CD4-positive, alpha-beta T cell treated with Interleukin-4 for 4 hours (primary cell): ENCODE measurements at regions not wholly inside any gene's neighbourhood (a gene's known extent, or its start where the extent isn't known, plus 50 kb on each side); places are given as distances from the start of the nearest gene placed in this dataset.

Experiments used
- DNase-seq: peaks from one replicate; pipeline ENCODE4 v3.0.0-alpha.2; 2020

DNA sequence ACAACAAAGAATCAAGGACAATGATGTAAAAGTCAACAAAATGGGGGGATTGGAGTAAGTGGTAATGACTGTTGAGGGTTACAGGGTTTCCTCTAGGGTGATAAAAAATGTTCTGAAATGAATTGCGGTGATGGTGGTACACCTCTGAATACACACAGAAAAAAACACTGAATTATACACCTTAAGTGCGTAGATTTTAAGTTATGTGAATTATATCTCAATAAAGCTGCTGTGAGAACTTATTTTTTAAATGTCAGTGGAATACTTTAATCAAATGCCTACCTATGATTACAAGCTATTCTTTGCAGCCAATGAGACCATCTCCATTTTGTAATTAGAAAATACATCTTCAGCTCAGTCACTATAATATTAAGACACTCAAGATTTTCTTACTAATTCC is 53.5 kb downstream of the ZNF608 start:
- no peak for DNase-seq

DNA sequence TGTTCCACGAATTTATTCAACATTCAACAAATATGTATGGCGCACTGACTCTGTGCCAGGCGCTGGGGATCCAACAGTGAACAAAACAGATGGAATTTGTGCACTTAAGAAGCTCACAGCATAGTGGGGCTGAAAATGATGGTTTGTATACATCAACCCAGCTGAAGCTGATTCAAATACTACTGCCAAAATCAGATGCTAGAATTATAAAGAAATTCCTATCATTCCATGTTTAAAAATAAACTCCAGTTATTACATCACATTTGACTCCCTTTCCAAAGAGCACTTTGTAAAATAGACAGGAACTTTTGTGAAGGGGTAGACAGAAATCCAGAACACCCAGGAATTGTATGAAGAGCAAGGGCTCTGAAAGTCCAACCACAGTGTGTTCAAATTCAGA is 54.1 kb downstream of the ZNF608 start:
- DNase-seq: no peak

DNA sequence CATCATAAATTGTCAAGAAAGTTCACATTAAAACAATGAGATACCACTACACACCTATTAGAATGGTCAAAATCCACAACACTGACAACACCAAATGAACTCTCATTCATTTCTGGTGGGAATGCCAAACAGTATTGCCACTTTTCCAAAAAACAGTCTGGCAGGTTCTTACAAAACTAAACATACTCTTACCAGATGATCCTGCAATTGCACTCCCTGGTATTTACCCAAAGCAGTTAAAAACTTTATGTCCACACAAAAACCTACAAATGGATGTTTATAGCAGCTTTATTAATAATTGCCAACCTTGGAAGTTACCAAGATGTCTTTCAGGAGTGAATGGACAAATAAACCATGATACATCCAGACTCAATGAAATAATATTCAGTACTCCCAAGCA is 56.8 kb downstream of the ZNF608 start:
- no peak for DNase-seq

DNA sequence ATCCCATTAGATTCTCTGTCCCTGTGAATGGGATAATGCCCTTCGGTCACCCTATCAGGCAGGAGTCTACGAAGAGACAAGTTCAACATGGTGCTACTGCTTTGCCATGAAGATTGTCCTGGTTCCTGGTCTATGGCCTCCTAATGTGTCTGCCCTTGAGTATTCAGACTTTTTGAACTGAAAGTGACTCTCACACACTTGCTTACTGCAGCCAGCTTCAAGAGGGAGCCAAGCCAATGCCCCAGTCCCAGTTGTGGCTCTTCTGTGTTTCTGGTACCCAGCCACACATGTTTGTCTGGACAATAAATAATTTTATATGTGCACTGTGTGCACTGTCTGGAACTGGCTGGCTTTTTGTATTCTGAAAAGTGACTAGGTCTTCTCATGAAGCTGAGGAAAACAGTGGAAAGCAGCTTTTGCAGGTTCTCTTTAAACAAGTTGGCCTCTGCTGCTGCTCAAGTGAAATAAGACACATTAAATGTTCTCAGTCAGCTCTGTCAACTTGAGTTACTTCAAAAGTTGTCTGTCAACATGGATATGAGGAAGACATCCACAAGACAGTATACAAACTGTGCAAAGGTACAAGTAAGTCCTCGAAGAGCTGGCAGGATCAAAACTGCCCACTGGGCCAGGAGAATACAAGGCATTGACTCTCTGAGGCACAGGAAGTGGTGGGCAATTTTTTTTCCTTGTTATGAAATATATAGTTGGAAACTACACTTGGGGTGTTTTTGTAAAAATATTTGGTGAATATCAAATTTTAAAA is 60.0 kb downstream of the ZNF608 start:
- DNase-seq: no peak

DNA sequence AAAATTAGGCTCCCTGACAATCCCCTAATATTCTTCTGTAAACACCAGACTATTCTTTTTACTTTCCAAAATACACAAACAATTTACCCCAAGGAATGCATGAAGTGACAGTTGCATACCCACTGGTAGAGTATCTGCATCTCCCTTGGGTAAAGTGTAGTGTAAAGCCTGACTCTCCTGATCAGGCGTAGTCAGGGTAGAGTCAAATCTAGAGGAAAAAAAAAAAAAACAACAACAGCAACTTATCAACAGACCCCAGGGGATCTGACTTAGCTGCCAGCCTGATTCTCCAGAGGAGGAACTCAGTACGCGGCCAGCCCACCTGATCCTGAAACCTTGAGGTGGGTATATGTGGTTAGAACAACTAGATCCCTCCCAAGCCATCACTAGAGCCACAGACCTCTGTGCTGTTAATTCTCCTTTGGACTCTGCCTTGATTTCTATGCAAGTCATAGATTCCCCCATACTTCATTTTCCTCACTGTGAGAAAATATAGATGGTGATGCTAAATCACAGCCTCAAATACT is 61.0 kb downstream of the ZNF608 start:
- DNase-seq: no peak

DNA sequence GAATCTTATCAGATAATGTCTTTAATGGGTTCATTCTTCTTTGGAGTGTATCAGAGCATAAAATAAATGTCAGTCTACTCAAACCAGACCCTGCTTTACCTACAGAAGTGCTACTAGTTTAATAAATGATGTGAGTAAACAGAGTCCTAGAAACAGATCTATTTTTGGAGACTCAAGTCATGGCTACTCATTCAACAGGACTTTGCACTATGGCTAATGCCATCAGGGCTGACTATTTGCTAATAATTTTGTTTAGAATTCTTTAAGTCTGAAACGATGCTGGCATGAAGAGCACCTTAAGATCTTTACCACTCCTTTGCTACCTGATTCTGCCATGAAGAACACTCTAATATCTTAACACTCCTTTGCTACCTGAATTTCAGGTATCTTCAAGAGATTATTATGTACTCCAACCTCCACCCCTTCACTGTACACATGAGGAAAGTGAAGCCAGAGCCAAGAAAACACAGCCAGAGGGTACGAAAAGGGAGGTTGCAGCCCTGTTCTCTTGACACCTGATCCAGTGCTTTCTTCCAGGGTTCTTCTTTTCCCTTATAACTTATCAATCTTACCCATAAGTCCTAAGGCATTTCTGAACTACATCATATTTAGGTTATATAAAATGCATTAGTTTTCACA is 62.4 kb downstream of the ZNF608 start:
- no peak for DNase-seq

DNA sequence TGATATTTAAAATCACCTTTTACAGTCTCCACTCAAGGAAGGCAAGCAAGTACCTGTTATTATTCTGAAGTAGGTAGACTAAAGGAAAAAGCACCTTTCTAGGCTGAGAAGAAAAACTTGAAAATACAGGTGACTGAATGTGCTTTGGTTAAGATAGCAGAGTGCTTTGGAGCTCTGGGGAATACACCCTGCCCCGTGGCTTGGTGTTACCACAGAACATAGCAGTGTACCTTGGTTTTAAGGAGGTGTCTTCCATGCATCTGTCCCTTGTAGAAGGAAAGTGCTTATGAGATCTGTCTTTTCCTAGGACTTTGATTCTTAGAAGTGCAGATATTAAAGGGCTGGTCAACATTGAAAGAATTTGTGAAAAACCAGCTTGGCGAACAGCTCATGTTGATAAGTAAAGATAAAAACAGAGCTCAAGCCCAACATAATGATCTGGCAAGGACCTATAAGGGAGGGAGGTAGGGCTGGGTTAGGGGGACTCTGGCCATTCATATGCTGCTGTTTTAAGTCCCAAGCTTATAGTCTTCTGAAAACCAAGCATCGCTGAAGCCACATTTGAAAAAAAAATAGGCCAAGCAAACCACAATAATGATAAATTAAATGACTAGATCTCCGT is 66.8 kb downstream of the ZNF608 start:
- DNase-seq: no peak

DNA sequence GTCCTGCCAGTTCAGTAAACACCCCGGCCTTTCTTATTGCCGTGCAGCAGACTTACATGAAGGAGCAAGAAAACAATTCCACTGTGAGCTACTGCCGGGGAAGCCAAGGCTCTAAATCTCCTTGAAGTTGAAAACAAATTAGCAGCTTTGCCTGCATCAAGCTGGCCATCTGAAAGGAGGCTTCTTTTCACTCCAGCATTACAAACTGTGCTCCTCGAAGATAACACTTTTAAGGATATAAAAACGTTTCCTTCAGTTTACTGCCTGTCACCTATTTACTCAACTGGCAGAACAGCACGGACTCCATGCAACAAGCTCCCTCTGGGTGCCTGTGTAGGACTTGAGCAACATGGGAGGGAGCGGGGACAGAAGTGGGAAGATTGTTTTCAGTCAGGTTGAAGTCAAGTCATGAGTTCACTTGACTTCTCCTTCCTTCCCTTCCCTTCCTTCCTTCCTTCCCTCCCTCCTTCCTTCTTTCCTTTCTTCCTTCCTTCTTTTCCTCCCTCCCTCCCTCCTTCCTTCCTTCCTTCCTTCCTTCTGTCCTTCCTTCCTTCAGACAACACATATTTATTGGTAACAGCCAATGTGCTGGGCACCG is 67.4 kb downstream of the ZNF608 start:
- no peak for DNase-seq

DNA sequence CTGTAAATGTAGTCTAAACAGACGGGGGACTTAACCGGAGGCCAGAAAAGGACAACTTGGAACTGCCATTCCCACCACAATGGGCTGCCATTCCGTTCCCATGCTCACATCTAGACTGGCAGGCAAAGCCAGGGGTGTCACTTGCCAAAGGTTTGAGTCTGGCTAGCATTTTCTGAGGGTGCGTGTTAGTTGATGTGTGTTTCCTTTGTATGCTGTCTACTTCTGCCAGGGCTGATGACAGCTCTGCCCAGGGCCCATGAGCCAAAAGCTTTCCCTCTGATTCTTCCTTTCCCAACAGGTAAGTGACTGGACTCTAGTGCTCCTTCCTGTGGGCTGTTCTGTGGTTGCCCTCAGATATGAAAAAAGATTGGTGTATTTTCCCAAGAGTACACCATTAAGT is 68.0 kb downstream of the ZNF608 start:
- DNase-seq: no peak

DNA sequence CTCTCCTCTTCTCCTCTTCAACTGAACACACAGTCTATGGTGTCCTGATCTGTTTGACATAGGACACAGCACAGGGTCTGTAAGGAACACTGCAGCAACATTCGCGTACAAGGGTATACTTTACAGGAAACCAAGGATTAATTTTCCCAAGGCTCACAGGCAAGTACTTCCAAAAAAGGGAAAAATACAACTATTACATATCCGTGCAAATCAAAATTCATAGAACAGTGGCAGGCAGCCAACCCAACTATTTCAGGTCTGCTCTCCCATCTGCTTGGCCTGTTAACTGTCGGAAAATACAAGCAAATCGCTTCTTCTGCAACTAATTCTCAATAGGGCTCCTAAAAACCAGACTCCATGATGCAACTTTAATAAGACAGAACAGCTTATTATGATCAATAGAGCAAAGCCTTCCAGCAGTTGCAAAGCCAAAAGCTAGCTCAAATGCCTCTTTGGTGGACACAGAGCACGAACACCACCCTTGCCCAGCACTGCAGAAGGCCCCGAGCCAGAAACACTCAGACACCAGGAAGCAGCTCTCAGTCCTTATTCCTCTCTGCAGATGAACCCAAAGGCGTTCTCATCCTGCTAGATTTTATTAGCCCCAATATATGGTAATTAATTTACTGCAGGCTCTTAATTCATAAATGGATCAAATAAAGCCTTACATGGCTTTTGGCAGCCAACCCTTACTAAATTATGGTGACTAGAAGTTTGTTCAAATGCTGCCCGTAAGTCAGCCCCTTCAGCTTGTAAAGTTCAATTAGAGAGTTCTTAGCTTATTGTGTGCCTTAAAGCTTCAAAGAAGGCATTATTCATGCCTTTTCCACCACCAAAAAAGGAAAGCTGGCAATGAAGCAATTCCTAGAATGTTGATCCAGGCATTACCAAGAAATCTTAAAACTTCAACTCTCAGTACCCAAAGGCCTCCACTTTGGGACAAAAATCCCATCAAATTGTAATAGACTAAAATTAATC is 68.8 kb downstream of the ZNF608 start:
- no peak for DNase-seq

DNA sequence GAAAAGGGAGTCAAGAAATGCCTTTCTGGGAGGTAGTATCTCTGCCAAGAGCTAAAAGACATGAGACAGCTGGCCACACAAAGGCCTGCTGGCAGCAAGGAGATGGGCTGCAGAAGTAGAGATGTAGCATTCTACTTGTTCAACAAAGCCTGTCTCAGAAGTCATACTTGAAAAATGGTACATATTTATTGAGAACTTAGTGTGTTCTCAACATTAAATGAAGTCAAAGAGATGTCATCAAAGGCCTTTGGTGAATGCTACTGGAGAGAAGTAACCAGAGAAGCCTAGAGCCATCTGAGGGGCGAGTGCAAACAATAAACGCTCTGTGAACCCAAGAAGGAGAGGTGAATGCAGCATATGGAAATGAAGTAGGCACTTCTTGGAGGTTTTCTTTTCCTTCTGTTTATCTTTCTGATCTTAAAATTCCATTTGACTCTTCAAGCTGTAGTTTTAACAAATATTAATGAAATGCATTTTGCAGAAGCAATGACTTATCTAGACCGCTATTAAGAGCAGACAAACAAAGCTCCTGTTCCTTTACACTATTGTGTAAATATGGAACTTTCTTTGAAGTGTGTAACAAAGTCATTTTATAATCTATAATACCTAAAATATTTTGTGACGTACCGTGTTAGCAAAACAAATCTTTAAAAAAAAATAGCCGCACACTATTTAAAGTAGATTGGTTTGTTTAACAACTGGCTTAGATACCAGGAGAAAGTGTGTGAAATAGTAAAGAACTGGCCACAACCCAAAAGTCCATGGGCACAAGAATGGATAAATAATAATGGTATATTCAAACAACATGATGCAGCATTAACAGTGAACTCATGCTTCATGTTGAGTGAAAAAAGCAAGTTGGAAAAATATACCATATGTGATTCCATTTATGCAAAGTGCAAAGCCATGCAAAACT is 70.2 kb downstream of the ZNF608 start:
- DNase-seq: no peak

DNA sequence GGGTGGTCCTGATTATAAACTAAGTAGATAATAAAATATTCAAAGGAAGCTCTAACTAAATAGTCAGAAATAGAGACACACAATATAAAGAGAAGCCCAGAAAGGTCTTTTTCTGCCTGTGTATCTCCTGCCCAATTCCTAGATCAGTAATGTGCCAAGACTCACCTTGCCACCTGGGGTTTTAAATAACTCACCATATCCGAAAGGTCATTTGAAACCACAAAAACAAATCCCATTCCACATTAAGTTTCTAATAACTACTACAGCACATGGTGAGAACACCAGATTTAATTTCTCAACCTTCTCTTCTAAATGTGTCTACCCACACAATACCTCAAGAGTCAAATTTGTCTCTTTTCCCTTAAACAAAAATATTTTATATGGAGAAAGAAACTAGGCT is 75.2 kb downstream of the ZNF608 start:
- no peak for DNase-seq

DNA sequence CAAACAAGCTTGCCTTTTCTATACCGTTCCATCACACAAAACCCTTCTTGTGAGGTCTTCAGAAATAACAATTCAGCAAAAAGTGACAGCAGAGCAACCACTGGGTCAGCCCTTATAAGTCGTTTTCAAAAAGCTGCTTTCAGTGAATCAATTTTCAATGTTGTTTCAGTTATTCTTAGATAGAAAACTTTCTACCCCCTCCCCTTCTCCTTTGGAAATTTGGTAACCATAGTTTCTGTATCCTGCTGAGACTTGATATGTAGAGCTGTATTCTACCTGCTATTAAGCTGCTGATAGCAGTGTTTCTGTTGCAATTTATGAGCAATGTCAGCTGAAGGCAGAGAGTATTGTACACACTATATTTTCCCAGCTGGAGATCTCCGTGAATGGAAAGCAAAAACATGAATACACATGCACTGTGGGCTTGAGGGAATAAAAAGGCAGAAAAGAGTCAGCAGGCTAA is 75.7 kb downstream of the ZNF608 start:
- no peak for DNase-seq

DNA sequence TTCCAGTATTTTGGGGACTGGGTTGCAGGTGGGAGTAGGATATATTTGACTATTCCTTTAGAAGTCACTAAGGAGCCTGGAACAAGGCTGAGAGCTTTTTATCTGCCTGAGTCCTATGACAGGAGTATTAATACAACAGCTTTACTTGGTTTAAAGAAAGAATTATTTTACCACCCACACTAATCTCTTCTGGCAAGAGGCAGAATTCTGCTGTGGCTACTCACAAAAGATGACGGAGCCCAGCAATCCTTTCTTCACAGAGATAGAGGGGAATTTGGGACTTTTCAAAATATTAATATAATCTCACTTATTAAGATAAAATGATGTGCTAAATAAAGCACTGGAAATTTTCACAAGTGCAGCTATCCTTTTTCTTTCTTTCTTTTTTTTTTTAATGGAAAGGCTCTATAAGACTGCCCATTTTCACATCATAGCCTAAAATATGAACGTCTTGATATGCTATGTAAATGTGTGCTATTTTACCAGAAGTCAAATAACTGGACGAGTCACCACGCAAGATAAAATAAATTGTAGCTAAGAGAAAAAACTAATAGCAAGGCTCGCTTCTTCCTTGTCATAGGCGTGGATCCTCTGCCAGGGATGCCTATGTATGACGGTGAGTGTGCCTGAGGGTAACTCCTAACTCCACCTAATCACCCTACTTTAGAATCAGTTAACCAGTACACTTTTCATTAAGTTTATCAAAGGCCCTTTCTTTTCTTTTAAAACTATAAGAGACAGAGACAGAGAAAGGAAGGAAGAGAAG is 76.3 kb downstream of the ZNF608 start:
- no peak for DNase-seq

DNA sequence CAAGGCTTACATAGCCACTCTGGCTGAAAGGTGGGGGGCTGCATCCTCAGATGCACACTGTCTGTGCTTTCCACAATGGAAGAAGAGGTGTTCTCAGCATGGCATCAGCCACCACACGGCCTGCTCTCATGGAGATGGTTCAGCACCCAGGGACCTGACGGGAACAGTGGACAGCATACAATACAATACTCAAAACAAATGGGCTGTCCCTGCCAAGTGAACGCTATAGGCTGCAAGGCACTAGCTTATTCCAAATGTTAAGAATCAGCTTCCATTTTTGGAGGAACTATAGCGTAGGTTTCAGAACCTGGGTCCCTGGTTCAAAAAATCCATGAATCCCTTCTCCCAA is 77.2 kb downstream of the ZNF608 start:
- DNase-seq: no peak

DNA sequence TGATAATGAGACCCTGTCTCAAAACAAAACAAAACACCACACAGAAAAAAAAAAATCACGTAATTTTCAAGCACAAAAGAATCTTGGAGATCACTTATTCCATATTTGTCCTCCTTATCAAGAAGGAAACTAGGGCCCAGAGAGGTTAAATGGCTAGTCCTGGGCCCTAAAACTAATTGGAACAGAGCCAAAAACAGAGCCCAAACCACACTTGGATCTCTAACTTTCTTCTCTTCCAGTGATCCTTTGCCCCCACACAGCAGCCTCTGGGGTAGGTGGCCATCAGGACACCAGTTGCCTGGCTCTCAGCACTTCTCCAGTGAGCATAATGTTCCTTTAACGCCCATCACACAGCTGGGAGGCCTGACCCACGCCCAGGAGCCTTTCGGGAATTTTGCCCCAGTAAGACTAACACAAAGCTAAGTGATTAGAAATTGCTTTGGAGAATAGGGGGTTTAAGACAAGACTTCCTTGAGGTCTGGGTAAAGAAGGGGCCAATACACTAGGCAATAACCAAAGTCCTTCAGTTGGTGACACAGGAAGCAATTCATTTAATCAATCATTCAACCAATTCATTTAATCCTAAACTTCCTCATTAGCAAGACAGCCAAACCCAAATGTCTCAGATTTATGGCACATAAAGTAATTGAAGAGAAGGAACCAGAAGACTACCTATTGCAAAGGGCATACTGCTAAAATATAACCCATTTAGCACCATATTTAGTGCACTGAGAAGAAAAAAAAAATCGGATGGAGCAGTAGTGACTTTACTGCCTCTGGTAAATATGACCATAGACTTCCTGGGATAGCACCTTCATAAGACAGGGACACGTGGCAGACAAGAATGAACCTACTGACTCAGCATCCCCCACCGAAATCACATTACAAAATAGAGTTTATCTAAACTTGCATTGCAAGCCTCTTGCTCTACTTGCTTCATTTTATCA is 77.8 kb downstream of the ZNF608 start:
- DNase-seq: no peak

DNA sequence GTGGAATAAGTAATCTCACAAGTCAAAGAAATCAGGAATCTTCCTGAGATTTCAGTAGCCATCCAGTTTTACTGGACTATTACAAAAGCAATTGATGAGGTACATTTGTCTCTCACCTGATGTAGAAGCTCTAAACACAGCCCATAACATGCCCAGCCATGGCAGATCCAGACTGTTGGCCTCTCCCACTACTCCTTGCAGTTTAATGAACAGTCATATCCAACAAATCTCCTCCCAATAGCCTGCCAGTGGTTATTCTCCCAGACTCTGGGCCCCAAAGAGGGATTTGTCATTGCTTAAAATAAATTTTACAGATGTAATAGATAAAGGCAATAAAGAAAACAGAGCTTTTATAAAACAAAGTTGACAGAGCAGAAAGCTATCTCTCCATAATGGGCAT is 80.8 kb downstream of the ZNF608 start:
- no peak for DNase-seq

DNA sequence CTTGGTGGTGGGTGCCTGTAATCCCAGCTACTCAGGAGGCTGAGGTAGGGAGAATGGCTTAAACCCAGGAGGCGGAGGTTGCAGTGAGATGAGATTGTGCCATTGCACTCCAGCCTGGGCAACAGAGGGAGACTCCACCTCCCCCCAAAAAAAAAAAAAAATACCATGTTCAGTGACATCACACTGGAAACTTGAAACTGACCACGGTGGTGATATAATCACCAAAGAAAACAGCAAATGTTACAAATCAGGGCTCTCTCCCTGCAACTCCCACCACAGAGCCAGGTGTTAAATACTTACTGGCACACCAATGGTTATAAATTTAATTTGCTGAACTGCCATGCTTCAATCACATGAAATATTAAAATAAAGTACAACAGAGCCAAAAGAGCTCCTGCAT is 81.4 kb downstream of the ZNF608 start:
- DNase-seq: no peak

DNA sequence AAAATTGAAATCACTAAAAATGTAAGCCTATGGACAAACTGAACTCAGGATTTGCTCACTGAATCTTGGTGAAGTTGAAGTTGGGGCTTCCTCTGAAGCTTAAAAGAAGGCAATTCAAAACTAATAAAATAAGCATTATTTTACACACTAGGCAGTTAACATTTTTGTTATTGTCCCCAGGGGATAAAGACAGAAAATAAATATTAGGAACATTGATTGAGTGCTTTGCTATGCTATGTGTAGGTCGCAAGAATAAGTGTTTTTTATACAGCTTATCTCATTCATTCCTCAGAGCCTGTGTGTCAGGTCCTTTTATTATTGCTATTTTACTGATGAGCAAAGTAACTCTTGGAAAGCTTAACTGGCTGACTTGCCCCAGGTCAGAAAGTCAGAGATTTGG is 82.2 kb downstream of the ZNF608 start:
- no peak for DNase-seq
